RPMI7951 (cell line): ENCODE measurements at regions not wholly inside any gene's neighbourhood (a gene's known extent, or its start where the extent isn't known, plus 50 kb on each side); places are given as distances from the start of the nearest gene placed in this dataset.
A peak's percentile ranks its signal among the peaks of the same experiment; 100 is the strongest.

ENCODE experiments used
- DNase-seq: peaks from one replicate; pipeline ENCODE4 v3.0.0-alpha.2; 2012; ENCODE audit warnings: low read depth

DNA sequence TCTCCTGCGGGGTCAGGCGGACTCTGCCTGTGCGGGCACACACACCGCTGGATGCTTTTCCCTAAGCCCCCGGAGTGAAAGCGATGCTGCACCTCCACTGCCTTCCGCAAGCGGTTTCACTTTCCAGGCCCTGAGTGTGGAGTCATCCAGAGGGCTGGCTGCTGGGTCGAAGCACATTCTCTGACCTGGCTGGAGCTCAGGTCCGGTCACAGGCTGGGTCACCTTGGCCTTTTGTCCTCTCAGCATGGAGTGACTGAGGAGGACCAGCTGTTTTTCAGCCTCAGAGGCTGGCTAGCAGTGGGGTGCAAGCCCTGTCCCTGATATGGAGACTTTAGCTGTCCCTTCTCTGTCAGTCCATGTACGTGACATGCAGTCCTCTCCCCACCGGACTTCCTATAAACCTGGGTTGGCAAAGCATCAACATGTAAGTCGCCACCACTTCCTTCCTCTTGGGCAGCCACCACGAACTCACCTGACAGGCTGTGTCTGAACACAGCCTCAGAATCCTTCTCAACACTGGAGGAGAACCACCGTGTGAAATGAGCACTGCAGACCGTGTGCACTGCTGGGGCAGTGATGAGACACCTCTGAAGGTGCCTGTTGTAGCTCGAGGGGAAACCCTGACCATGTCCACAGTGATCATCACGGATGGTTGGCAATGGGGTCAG lies 51.3 kb downstream of the GADD45G start:
- DNase-seq: no peak

GRCh38 chr9:89657295-89657694 lies 52.5 kb downstream of the GADD45G start:
- no peak for DNase-seq

DNA sequence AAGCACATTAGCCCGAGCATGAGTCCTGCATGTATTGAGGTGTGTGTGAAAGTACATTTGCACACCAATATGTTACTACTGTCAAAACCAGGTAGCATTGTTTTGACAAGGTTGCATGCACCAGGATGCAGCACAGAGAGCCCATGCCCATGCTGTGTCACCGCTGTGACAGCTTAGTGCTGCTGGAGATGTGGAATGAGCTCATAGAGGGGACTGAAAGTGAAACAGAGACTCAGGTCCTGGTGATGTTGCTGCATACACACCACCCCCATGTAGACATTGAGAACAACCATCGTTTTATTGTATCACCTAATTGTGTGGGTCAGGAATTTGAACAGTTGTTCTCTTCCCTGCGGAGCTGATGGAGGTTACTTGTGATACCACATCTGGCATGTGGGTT lies 53.0 kb downstream of the GADD45G start:
- DNase-seq: no peak

- no peak for DNase-seq
Measured at GRCh38 chr9:89658401-89658800, 53.6 kb downstream of the GADD45G start.

- DNase-seq: no peak
Measured at GRCh38 chr9:89658931-89659330, 54.1 kb downstream of the GADD45G start.

GRCh38 chr9:89659473-89659872 lies 54.7 kb downstream of the GADD45G start:
- no peak for DNase-seq

DNA sequence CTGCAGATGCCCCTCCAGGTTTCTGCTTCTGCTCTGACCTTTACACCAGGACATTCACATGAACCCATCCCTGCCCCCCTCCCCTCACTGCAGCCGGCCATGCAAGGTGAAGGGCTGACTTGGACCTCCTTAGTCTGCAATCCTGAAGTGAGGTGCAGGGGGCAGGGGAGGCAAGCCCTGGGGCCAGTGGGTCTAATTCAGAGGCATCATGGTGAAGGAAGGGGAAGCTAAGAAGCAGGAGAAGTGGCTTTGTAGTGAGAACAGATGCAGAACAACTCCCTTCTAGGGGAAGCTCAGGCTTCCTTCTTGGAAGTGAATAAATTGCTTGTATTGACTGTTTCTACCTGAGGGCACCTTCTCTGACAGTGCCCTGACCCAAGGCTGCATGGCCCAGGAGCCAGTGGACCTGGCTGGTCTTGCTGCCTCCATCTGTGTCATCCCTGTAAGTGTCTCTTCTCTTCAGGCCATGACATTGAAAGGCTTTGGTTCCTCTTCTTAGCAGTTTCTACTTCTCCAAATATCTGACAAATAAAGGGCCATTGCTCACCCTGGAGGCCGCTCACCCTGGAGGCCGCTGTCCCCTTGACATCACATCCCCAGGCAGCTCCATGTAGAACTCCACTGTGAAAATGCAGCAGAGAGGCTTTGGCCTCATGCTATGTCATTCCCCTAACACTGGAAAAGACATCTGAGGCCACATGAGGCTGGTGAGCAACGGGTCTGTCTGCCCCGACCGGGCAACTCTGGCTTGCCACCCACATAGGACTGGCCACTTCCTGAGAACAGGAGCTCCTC lies 55.3 kb downstream of the GADD45G start:
- no peak for DNase-seq

DNA sequence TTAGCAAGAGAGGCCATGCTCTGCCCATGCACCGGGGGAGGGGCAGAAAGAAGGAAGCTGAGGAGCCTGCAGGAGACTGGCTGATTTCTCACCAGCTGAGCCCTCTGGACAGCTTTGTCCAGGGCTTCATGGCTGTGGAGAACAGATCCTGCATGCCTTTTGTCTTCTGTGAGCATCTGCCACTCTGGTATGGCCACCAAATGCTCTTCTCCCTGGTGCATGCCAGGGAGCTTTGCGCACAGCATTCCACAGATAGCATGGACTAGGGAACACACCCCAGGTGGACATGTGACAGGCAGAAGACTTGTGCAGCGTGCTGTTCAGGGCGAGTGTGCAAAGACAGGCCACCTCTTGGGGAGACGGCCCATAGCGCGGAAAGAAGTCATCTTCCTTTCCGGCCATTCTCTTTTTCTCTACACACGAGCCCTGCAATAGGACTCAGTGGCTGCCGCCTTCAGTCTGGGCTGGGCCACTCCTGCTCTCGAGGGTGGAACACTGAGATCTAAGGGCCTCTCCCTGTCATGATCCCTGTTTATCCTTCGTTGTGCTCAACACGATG lies 56.7 kb downstream of the GADD45G start:
- DNase-seq: no peak

GRCh38 chr9:89661956-89662717 lies 57.3 kb downstream of the GADD45G start:
- peak; percentile 56 for DNase-seq

- DNase-seq: no peak
Measured at GRCh38 chr9:89662718-89663613, 58.2 kb downstream of the GADD45G start.

GRCh38 chr9:89663614-89663970 lies 58.8 kb downstream of the GADD45G start:
- DNase-seq: no peak

DNA sequence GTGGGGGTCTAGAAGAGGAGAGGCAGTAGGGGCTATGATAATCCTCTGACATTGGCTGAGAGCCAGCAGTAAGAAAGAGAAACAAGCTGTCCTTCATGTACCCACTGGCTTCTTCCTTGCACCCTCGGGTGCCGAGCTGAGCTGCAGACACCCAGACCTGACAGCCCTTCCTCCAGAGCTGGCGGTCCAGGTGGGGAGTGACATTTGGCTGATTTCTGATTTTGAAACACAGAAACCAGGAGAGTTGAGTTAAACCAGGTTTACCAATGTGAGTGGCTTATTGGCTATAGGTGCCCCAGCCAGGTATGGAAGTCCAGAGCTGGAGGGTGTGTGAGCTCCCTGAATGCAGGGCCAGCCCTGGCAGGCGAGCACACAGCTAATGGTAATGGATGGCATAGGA lies 59.2 kb downstream of the GADD45G start:
- DNase-seq: no peak

GRCh38 chr9:89664896-89665329 lies 60.1 kb downstream of the GADD45G start:
- DNase-seq: no peak

DNA sequence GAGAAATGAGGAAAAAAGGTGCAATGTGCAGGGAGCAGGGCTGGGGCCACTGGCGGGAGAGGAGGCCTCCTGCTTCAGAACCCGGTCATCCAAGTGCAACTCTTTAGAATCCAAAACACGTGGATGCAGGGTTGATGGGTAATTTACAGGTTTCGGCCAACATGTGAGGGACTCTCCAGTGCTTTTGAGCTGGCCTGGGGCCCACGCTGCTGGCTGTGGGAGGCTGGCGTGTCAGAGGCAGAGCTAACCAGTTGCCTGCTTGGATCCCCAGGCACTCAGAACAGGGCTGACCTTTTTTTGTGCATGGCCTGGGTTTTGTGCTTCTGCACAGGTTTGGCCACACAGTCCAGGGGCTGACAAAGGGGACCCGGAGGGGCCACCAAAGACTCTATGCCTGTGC lies 61.6 kb downstream of the GADD45G start:
- DNase-seq: no peak

DNA sequence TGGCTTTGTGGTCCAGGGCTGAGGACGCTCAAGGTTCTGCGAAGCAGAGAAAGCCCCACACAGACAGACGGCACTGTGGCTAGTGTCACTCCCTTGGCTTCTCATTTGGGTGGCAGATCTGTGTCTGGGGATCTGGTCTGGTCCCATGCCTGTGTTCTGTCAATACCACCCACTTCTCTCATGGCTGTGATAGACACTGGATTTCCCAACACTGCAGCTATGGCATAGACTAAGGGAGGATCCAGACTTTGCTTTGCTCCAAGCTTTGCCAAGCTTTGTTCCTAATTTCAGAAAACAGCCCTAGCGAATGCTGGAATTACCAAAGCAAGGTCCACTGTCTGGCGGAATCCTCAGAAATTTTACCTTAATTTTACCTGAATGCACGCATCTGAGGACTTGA lies 62.1 kb downstream of the GADD45G start:
- no peak for DNase-seq

GRCh38 chr9:89667726-89668125 lies 62.9 kb downstream of the GADD45G start:
- DNase-seq: no peak

DNA sequence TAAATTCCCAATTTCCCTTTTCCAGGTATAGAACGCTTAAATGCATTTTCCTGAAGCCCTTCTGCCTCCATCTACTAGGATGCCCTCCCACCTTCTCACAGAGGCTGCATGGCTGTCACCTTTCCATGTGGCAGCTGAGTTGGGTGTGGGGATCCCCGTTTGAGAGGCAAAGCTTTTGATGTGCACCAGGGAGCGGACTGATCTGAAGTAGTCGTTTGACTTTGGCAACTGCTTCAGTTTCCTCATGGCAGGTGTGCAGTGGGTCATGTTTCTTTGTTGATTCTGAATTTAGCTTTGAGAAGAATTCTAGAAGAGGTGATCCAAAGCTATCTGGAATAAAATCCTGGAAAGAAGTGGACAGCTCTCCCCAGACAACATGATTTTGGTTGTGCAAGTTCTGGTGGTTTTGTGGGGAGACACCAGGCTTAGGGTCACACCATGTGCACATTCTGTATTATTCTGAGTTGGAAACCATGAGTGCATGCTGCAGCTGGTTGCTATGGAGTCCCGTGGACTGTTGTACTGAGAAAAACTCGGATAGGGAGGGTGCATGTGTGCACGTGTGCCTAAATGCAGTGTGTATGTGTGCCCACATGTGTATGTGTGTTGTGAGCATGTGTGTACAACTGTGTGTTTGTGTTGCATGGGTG lies 63.5 kb downstream of the GADD45G start:
- no peak for DNase-seq

- DNase-seq: no peak
Measured at GRCh38 chr9:89668866-89669246, 64.0 kb downstream of the GADD45G start.

DNA sequence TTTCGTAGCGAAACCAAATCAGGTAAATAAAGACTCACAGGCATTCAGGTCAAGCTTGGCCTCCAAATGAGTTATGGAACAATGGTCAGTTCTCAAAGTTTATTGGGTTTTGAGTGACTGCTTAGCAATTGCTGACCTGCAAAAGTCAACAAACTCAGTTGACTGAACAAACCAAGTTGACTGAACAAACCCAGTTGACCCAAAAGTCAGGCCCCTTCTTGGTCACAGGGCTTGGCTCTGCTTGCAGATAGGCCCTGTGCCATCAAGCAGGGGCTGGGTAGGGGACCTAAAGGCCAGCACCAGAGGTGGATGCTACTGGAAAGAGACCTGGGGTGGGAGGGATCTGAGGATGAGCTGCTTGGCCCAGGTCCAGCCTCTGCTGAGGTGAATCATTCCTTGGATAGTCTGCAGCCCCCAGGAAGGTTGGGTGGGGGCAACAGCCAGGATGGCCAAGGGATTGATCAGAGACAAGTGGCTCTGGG lies 64.6 kb downstream of the GADD45G start:
- no peak for DNase-seq

DNA sequence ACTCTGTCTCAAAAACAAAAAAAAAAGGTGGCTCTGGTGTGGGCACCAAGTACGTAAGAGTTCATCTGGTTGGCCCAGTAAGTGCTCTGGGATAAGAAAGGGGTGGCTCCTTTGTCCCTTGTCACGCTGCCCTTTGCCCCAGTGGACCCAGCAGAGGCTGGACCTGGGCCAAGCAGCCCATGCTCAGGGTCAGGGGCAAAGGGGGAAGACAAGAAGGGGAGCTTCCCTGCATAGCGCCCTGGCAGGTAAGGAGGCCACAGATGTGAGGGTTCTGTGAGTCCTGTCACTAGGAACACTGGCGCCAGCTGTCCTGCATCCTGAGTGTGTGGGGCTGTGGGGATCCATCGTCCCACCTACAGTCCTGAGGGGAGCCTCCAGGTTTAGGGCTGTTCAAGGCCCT lies 65.3 kb downstream of the GADD45G start:
- no peak for DNase-seq
